Sigmoid colon (tissue), 6 donors: ENCODE measurements at regions not wholly inside any gene's neighbourhood (a gene's known extent, or its start where the extent isn't known, plus 50 kb on each side); places are given as distances from the start of the nearest gene placed in this dataset.

Experiments
- DNase-seq: peaks from one replicate; pipeline ENCODE4 v3.0.0-alpha.2; 2019
- H3K27ac ChIP-seq, 4 donors: fragments of 200-600 bp; sonication (generic); one replicate each; pipeline ENCODE4 v1.5.1; 2016 to 2019; ENCODE audit warnings: mild to moderate bottlenecking in 1 of 4
- H3K27me3 ChIP-seq, 3 donors: fragments of 200-600 bp; sonication (generic); one replicate each; pipeline ENCODE4 v1.5.1; 2019; ENCODE audit warnings: mild to moderate bottlenecking in 1 of 3
- H3K36me3 ChIP-seq, 4 donors: fragments of 200-600 bp; sonication (generic); one replicate each; pipeline ENCODE4 v1.5.1; 2016 to 2019
- H3K4me1 ChIP-seq, 4 donors: fragments of 200-600 bp; sonication (generic); one replicate each; pipeline ENCODE4 v1.5.1; 2017 to 2019
- H3K4me3 ChIP-seq, 4 donors: fragments of 200-600 bp; sonication (generic); one replicate each; pipeline ENCODE4 v1.5.1; 2017 to 2019; ENCODE audit warnings: mild to moderate bottlenecking in 2 of 4, moderate library complexity in 1 of 4
- H3K9me3 ChIP-seq, 4 donors: fragments of 200-600 bp in 3 of 4; sonication (generic) in 3 of 4; one replicate each; pipeline versions ENCODE4 v1.5.1 to v1.6.1; 2013 to 2019
- EP300 ChIP-seq, 4 donors: sonication (generic); formaldehyde crosslinking; IDR thresholded peaks; one replicate each; pipeline ENCODE4 v1.6.1; 2017; ENCODE audit warnings: antibody characterized with exemption in 4 of 4
- POLR2A ChIP-seq, 2 donors: fragments of 450-650 bp; IDR thresholded peaks; one replicate each; pipeline ENCODE4 v1.6.1; 2016; ENCODE audit warnings: antibody characterized with exemption in 2 of 2, mild to moderate bottlenecking in 2 of 2, moderate library complexity in 2 of 2
- POLR2AphosphoS5 ChIP-seq, 4 donors: sonication (generic); formaldehyde crosslinking; IDR thresholded peaks; one replicate each; pipeline ENCODE4 v1.6.1; 2017; ENCODE audit warnings: antibody characterized with exemption in 4 of 4
- WGBS, 2 donors: extraction: QIAGEN DNeasy Blood & Tissue Kit; methylation state at CpG; one replicate each; pipeline ENCODE4 v1.1.7; 2013; 5-methylcytosine and 5-hydroxymethylcytosine counted together
- intact Hi-C: fragments of 100-400 bp; cut with DNase I; formaldehyde crosslinking; loops from one replicate; pipeline ENCODE4 v1.15.1; 2023
- TF ChIP-seq, protein P1 (sequence below), 4 experiments: fragments of 450-650 bp in 3 of 4; fragments of 200-600 bp in 1 of 4; IDR thresholded peaks; one replicate each; pipeline ENCODE4 v1.5.1; 2016 to 2019; ENCODE audit warnings: antibody characterized with exemption in 4 of 4, mild to moderate bottlenecking in 3 of 4, moderate library complexity in 2 of 4
- donor health status: healthy with polysubstance abuse.
- donor health status: healthy.

DNA sequence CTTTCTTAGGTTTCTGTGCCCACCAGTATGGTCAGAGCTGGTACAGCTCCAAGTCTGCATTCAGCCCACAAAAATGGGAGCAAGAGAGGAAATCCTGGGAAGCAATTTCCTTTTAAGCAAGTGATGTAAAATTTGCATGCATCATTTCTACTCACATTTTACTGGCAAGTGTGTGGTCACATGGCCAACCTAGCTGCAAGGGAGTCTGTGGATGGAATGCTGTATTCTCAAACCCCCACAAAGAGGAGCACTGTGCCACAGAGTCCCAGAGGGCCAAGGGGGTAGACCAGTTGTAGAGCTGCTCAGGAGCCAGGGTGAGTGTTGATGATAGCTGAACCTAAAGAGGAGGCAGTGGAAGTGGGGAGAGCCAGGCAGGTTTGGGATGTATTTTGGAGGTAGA lies 154.3 kb upstream of the SPRY4 start:
- peaks cover 0 to 6% (median under 1%) of the 10 kb centered on the region in 4 donors for H3K9me3 ChIP-seq

DNA sequence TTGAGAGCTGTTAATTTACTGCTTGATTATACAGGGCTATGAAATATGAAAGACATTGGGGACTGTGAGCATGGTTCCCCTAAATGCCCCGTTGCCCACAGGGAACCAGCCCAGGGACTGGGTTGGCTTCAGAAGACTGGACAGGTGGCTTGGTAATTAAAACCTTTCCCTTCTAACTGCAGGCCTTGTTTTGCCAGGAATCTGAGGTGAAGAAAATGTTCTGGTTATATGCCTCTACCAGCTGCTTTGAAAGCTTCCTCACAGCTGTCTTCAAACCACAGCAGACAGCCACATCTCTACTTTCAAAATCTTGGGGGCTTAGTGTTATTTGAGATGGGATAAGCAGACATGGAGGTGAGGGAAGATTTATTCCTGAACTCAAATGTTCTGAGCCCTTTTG lies 153.3 kb upstream of the SPRY4 start:
- no peak for DNase-seq
- Histone ChIP-seq H3K4me3 (no peak overlapping the region), H3K27me3 (no peaks in the 10 kb centered on the region), H3K9me3 (peaks cover 0 to 6% (median under 1%) of the 10 kb centered on the region in 4 donors), H3K36me3 (no peaks in the 10 kb centered on the region), H3K4me1 (no peaks in the 10 kb centered on the region), H3K27ac (no peak overlapping the region)
- WGBS, 2 donors, result 81 to 89% methylated on average over 1 of the region's 1 CpG
- TF ChIP-seq, protein P1, sequence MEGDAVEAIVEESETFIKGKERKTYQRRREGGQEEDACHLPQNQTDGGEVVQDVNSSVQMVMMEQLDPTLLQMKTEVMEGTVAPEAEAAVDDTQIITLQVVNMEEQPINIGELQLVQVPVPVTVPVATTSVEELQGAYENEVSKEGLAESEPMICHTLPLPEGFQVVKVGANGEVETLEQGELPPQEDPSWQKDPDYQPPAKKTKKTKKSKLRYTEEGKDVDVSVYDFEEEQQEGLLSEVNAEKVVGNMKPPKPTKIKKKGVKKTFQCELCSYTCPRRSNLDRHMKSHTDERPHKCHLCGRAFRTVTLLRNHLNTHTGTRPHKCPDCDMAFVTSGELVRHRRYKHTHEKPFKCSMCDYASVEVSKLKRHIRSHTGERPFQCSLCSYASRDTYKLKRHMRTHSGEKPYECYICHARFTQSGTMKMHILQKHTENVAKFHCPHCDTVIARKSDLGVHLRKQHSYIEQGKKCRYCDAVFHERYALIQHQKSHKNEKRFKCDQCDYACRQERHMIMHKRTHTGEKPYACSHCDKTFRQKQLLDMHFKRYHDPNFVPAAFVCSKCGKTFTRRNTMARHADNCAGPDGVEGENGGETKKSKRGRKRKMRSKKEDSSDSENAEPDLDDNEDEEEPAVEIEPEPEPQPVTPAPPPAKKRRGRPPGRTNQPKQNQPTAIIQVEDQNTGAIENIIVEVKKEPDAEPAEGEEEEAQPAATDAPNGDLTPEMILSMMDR (IDR thresholded peaks at IDR 0.05), result no peak
- TF ChIP-seq POLR2A (IDR thresholded peaks at IDR 0.05) (no peak), EP300 (IDR thresholded peaks at IDR 0.05) (no peak), POLR2AphosphoS5 (IDR thresholded peaks at IDR 0.05) (no peak)
- intact Hi-C loops, result no loop called here

More for the DNA sequence above, 154.3 kb upstream of the SPRY4 start:
- intact Hi-C loops, result no loop called here
- no peaks in the 10 kb centered on the region for H3K27me3 ChIP-seq
- H3K36me3 ChIP-seq, result no peaks in the 10 kb centered on the region
- no peak overlapping the region for H3K27ac ChIP-seq
- TF ChIP-seq POLR2AphosphoS5 (IDR thresholded peaks at IDR 0.05) (no peak), POLR2A (IDR thresholded peaks at IDR 0.05) (no peak), EP300 (IDR thresholded peaks at IDR 0.05) (no peak)
- TF ChIP-seq, protein P1 (IDR thresholded peaks at IDR 0.05), result no peak
- DNase-seq, result no peak
- no peaks in the 10 kb centered on the region for H3K4me1 ChIP-seq
- H3K4me3 ChIP-seq, result no peak overlapping the region

DNA sequence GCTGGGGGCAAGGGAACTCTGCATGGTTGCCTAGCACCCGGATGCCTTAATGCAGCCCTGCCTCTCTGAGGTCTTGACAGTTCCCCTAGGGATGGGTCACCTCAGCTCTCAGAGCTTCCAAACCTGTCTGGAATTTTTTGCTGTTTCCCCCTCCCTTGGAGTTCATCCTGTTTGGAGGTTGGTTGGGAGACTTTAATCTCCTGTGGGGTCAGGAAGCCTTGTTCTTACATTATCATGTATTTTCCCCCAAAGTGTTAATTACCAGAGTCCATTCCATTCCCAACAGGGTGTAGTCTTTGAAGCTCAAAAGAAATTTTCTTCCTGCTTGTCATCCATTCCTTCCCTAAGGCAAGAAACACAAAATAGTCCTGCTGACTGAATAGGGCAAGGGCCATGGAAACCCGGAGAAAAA lies 150.3 kb upstream of the SPRY4 start:
- H3K4me3 ChIP-seq, result no peak overlapping the region
- no peaks in the 10 kb centered on the region for H3K4me1 ChIP-seq
- no peaks in the 10 kb centered on the region for H3K36me3 ChIP-seq
- 80 to 83% methylated on average over 2 of the region's 2 CpGs for WGBS, 2 donors
- no peak for DNase-seq
- intact Hi-C loops, result no loop called here
- no peak overlapping the region for H3K27ac ChIP-seq
- TF ChIP-seq POLR2AphosphoS5 (IDR thresholded peaks at IDR 0.05), result no peak
- no peak for TF ChIP-seq POLR2A (IDR thresholded peaks at IDR 0.05)
- no peak for TF ChIP-seq EP300 (IDR thresholded peaks at IDR 0.05)
- TF ChIP-seq, protein P1 (IDR thresholded peaks at IDR 0.05), result no peak
- H3K9me3 ChIP-seq, result peaks cover 0 to 6% (median under 1%) of the 10 kb centered on the region in 4 donors
- H3K27me3 ChIP-seq, result no peaks in the 10 kb centered on the region

DNA sequence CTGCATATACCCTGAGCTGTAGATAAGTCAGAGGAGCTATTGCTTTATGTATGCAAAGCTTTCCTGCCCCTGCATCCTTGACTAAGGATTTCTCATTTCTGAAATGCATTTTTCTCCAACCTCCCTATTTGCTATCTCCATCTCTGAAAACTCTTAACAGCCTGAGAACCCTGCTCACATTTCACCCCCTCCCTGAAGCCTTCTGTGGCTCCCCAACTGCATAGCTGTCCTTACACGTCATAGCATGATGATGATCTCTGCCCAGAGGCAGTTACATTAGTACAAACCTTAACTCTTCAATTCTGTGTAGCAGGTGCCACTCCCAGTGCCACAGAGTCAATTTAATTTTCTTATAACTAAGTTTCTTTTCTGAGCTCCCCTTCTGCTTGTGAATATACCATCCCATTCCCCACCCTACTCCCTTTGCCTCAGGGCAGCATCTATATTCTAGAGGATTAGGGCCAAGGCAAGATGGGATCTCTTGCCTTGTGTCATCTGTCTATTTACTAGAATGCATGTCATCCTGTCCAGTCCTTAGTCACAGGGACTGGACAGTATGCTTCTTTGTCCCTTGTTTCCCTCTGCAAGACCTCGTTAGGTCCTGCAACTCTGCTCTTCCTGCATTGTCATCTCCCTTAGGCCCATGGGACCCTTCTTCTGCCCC lies 149.7 kb upstream of the SPRY4 start:
- no peak for DNase-seq
- Histone ChIP-seq H3K27me3 (no peaks in the 10 kb centered on the region), H3K27ac (no peak overlapping the region), H3K36me3 (no peaks in the 10 kb centered on the region), H3K4me1 (no peaks in the 10 kb centered on the region), H3K4me3 (no peak overlapping the region), H3K9me3 (peaks cover 0 to 5% (median under 1%) of the 10 kb centered on the region in 4 donors)
- TF ChIP-seq POLR2A (IDR thresholded peaks at IDR 0.05) (no peak), EP300 (IDR thresholded peaks at IDR 0.05) (no peak), POLR2AphosphoS5 (IDR thresholded peaks at IDR 0.05) (no peak)
- TF ChIP-seq, protein P1 (IDR thresholded peaks at IDR 0.05), result no peak
- 83 to 88% methylated on average over 2 of the region's 2 CpGs for WGBS, 2 donors
- intact Hi-C loops, result no loop called here

DNA sequence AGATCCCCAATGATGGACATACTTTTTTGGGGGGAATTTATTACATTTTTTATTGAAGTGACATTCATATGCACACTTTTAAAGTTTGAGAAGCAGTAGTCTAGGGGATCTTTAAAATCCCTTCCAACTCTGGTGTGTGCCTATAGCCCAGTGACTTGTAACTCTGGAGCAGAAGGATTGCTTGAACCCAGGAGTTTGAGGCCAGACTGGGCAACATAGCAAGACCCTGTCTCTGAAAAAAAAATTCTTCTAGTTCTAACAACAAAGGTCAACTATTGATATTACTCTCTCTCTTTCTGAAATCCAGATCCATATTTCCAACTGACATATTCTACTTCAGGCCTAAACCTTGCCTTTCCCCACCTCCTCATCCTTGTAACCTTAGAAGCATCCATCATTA lies 148.2 kb upstream of the SPRY4 start:
- Histone ChIP-seq H3K9me3 (no peaks in the 10 kb centered on the region), H3K27ac (no peak overlapping the region), H3K27me3 (no peaks in the 10 kb centered on the region), H3K4me1 (no peaks in the 10 kb centered on the region), H3K4me3 (no peak overlapping the region), H3K36me3 (no peaks in the 10 kb centered on the region)
- no peak for TF ChIP-seq EP300 (IDR thresholded peaks at IDR 0.05)
- intact Hi-C loops, result no loop called here
- DNase-seq, result no peak
